ENCODE measurements at regions not wholly inside any gene's neighbourhood (a gene's known extent, or its start where the extent isn't known, plus 50 kb on each side); places are given as distances from the start of the nearest gene placed in this dataset.
"Not testable (repeated sequence)": the region's sequence is repeated elsewhere in the genome, so short reads cannot be mapped to it uniquely, and the experiment has no call there.

- DNase-seq, result no peak
These were observed 135.9 kb upstream of the TMTC4 start for GRCh38 chr13:100810481-100810880.

GRCh38 chr13:100809856-100810255 is 135.3 kb upstream of the TMTC4 start:
- no peak for DNase-seq

GRCh38 chr13:100809129-100809390 is 134.5 kb upstream of the TMTC4 start:
- DNase-seq, result no peak

GRCh38 chr13:100808330-100809128 is 133.9 kb upstream of the TMTC4 start:
- DNase-seq, result no peak

- no peak for DNase-seq
These were observed 128.5 kb upstream of the TMTC4 start for GRCh38 chr13:100803091-100803490.

- DNase-seq, result no peak
These were observed 125.8 kb upstream of the TMTC4 start for GRCh38 chr13:100800283-100800875.

- DNase-seq, result no peak
These were observed 124.3 kb upstream of the TMTC4 start for GRCh38 chr13:100798739-100799361.

GRCh38 chr13:100797921-100798320 is 123.3 kb upstream of the TMTC4 start:
- no peak for DNase-seq

- DNase-seq, result no peak
These were observed 121.9 kb upstream of the TMTC4 start for GRCh38 chr13:100796463-100796862.

GRCh38 chr13:100794575-100794974 is 120.0 kb upstream of the TMTC4 start:
- DNase-seq, result no peak

GRCh38 chr13:100790405-100790804 is 115.8 kb upstream of the TMTC4 start:
- no peak for DNase-seq

GRCh38 chr13:100789968-100790367 is 115.4 kb upstream of the TMTC4 start:
- DNase-seq, result peak in 1 of 5 donors; percentile 26

- DNase-seq, result no peak
These were observed 114.9 kb upstream of the TMTC4 start for GRCh38 chr13:100789481-100789880.

GRCh38 chr13:100789025-100789424 is 114.4 kb upstream of the TMTC4 start:
- no peak for DNase-seq

- DNase-seq, result no peak
These were observed 113.9 kb upstream of the TMTC4 start for GRCh38 chr13:100788540-100788939.

GRCh38 chr13:100787899-100788298 is 113.3 kb upstream of the TMTC4 start:
- DNase-seq, result no peak

- not testable (repeated sequence) for DNase-seq
These were observed 102.1 kb upstream of the TMTC4 start for GRCh38 chr13:100776686-100777085.

- DNase-seq, result no peak
These were observed 99.5 kb upstream of the TMTC4 start for GRCh38 chr13:100773923-100774663.

GRCh38 chr13:100773429-100773828 is 98.8 kb upstream of the TMTC4 start:
- DNase-seq, result no peak

- no peak for DNase-seq
These were observed 92.6 kb upstream of the TMTC4 start for GRCh38 chr13:100767192-100767591.

GRCh38 chr13:100766570-100766969 is 92.0 kb upstream of the TMTC4 start:
- not testable (repeated sequence) for DNase-seq

- DNase-seq, result no peak
These were observed 90.3 kb upstream of the TMTC4 start for GRCh38 chr13:100764937-100765336.

- not testable (repeated sequence) for DNase-seq
These were observed 87.5 kb upstream of the TMTC4 start for GRCh38 chr13:100762126-100762525.

GRCh38 chr13:100755891-100756290 is 81.3 kb upstream of the TMTC4 start:
- no peak for DNase-seq

Measured in T-helper 1 cell (primary cell).